Mesothelial cell of epicardium (in vitro differentiated cells): ENCODE measurements at regions not wholly inside any gene's neighbourhood (a gene's known extent, or its start where the extent isn't known, plus 50 kb on each side); places are given as distances from the start of the nearest gene placed in this dataset.
A peak's percentile ranks its signal among the peaks of the same experiment; 100 is the strongest.

Source experiments
- DNase-seq, 2 experiments: peaks; one replicate each; pipeline ENCODE4 v3.0.0; 2021; ENCODE audit warnings: low spot score in 2 of 2; ENCODE audit not compliant: unreplicated experiment in 2 of 2
- H3K27ac Mint-ChIP-seq: 2 replicates; pipeline ENCODE4 v1.8.0; 2021; ENCODE audit warnings: mixed read lengths
- H3K27me3 Mint-ChIP-seq: 2 replicates; pipeline ENCODE4 v1.8.0; 2021; ENCODE audit warnings: low read depth, mixed read lengths
- H3K36me3 Mint-ChIP-seq: 2 replicates; pipeline ENCODE4 v1.8.0; 2021; ENCODE audit warnings: mixed read lengths
- H3K4me1 Mint-ChIP-seq: 2 replicates; pipeline ENCODE4 v1.8.0; 2021; ENCODE audit warnings: mixed read lengths
- H3K4me3 Mint-ChIP-seq: 2 replicates; pipeline ENCODE4 v1.8.0; 2021; ENCODE audit warnings: mild to moderate bottlenecking, moderate library complexity, mixed read lengths
- H3K9me3 Mint-ChIP-seq: 2 replicates; pipeline ENCODE4 v1.8.0; 2021; ENCODE audit warnings: mixed read lengths
- CTCF ChIP-seq: fragments of 200-600 bp; sonication (generic); IDR thresholded peaks from one replicate; pipeline ENCODE4 v1.5.0; 2021; ENCODE audit warnings: antibody characterized with exemption; ENCODE audit not compliant: unreplicated experiment

GRCh38 chr2:43026426-43027096 is 199.8 kb downstream of the ZFP36L2 start:
- DNase-seq = no peak
- Mint-ChIP-seq H3K27ac (peak overlapping the region; percentile 90), H3K27me3 (no peaks in the 10 kb centered on the region), H3K36me3 (peaks cover 9% of the 10 kb centered on the region), H3K9me3 (peaks cover 8% of the 10 kb centered on the region), H3K4me3 (no peak overlapping the region), H3K4me1 (peaks cover 53% of the 10 kb centered on the region)
- no peak for TF ChIP-seq CTCF

- H3K4me1 Mint-ChIP-seq = peaks cover 47% of the 10 kb centered on the region
- no peaks in the 10 kb centered on the region for H3K27me3 Mint-ChIP-seq
- H3K4me3 Mint-ChIP-seq = no peak overlapping the region
- DNase-seq = no peak
- TF ChIP-seq CTCF = no peak
- H3K36me3 Mint-ChIP-seq = peaks cover 9% of the 10 kb centered on the region
- peak overlapping the region; percentile 8 for H3K27ac Mint-ChIP-seq
- peaks cover 8% of the 10 kb centered on the region for H3K9me3 Mint-ChIP-seq
These were observed 200.6 kb downstream of the ZFP36L2 start for GRCh38 chr2:43025709-43026295.

- peaks cover 44% of the 10 kb centered on the region for H3K4me1 Mint-ChIP-seq
- peaks cover 9% of the 10 kb centered on the region for H3K36me3 Mint-ChIP-seq
- DNase-seq = peak in 1 of 2 experiments; percentile 72
- peak overlapping the region; percentile 39 for H3K27ac Mint-ChIP-seq
- no peak overlapping the region for H3K4me3 Mint-ChIP-seq
- TF ChIP-seq CTCF = peak; percentile 53
- no peaks in the 10 kb centered on the region for H3K27me3 Mint-ChIP-seq
- H3K9me3 Mint-ChIP-seq = peaks cover 13% of the 10 kb centered on the region
These were observed 201.8 kb downstream of the ZFP36L2 start for GRCh38 chr2:43024515-43025011.

- H3K4me3 Mint-ChIP-seq = no peak overlapping the region
- peaks cover 9% of the 10 kb centered on the region for H3K36me3 Mint-ChIP-seq
- peaks cover 13% of the 10 kb centered on the region for H3K9me3 Mint-ChIP-seq
- H3K4me1 Mint-ChIP-seq = peaks cover 43% of the 10 kb centered on the region
- TF ChIP-seq CTCF = no peak
- no peak for DNase-seq
- H3K27me3 Mint-ChIP-seq = no peaks in the 10 kb centered on the region
- no peak overlapping the region for H3K27ac Mint-ChIP-seq
These were observed 202.5 kb downstream of the ZFP36L2 start for GRCh38 chr2:43023791-43024514.

GRCh38 chr2:43022896-43023295 is 203.5 kb downstream of the ZFP36L2 start:
- Mint-ChIP-seq H3K4me3 (no peak overlapping the region), H3K9me3 (peaks cover 13% of the 10 kb centered on the region), H3K27ac (no peak overlapping the region), H3K36me3 (peaks cover 9% of the 10 kb centered on the region), H3K27me3 (no peaks in the 10 kb centered on the region), H3K4me1 (peaks cover 41% of the 10 kb centered on the region)
- no peak for DNase-seq
- TF ChIP-seq CTCF = no peak
